H1 (cell line): ENCODE measurements at regions not wholly inside any gene's neighbourhood (a gene's known extent, or its start where the extent isn't known, plus 50 kb on each side); places are given as distances from the start of the nearest gene placed in this dataset.

Experiments
- CHD7 ChIP-seq: fragments of 300-600 bp; sonication (generic); IDR thresholded peaks from 2 replicates; pipeline ENCODE4 v1.7.1; 2012; ENCODE audit warnings: low read length, moderate library complexity, mild to moderate bottlenecking, inconsistent platforms; ENCODE audit not compliant: insufficient replicate concordance
- EZH2 ChIP-seq: fragments of 200-600 bp; sonication (generic); IDR thresholded peaks from 2 replicates; pipeline ENCODE4 v1.7.1; 2012; ENCODE audit warnings: low read depth, mild to moderate bottlenecking, moderate library complexity, low read length, inconsistent platforms; ENCODE audit not compliant: severe bottlenecking
- TEAD4 ChIP-seq: IDR thresholded peaks from 2 replicates; pipeline ENCODE4 v1.6.1; 2012; ENCODE audit warnings: low read depth, low read length, inconsistent platforms, mixed read lengths

- TF ChIP-seq TEAD4 (no peak), EZH2 (no peak), CHD7 (no peak)
Measured at GRCh38 chr2:153020201-153020600, 301.8 kb downstream of the ARL6IP6 start (continued).
